HG03159 (cell line): ENCODE measurements at regions not wholly inside any gene's neighbourhood (a gene's known extent, or its start where the extent isn't known, plus 50 kb on each side); places are given as distances from the start of the nearest gene placed in this dataset.
"Not testable (repeated sequence)": the region's sequence is repeated elsewhere in the genome, so short reads cannot be mapped to it uniquely, and the experiment has no call there.

Experiments
- ATAC-seq: cut with Tn5 transposase; IDR thresholded peaks from one replicate; pipeline ENCODE4 v1.9.1; 2021; ENCODE audit warnings: mild to moderate bottlenecking, moderate library complexity; ENCODE audit not compliant: unreplicated experiment

GRCh38 chr15:62495670-62496614 lies 330.9 kb upstream of the C2CD4B start:
- ATAC-seq: no peak

- ATAC-seq: no peak
These were observed 332.3 kb upstream of the C2CD4B start for GRCh38 chr15:62497356-62497755.

- no peak for ATAC-seq
These were observed 333.2 kb upstream of the C2CD4B start for GRCh38 chr15:62498278-62498677.

- no peak for ATAC-seq
These were observed 333.6 kb upstream of the C2CD4B start for GRCh38 chr15:62498712-62499111.

GRCh38 chr15:62500325-62500724 lies 335.2 kb upstream of the C2CD4B start:
- no peak for ATAC-seq

GRCh38 chr15:62502451-62502850 lies 337.4 kb upstream of the C2CD4B start:
- no peak for ATAC-seq

- no peak for ATAC-seq
These were observed 338.4 kb upstream of the C2CD4B start for GRCh38 chr15:62503451-62503850.

GRCh38 chr15:62505762-62506161 lies 340.7 kb upstream of the C2CD4B start:
- ATAC-seq: no peak

GRCh38 chr15:62506217-62506805 lies 341.2 kb upstream of the C2CD4B start:
- ATAC-seq: no peak

GRCh38 chr15:62509395-62509958 lies 344.4 kb upstream of the C2CD4B start:
- no peak for ATAC-seq

GRCh38 chr15:62510791-62511190 lies 345.7 kb upstream of the C2CD4B start:
- no peak for ATAC-seq

- no peak for ATAC-seq
These were observed 347.8 kb upstream of the C2CD4B start for GRCh38 chr15:62512904-62513303.

- ATAC-seq: no peak
These were observed 348.8 kb upstream of the C2CD4B start for GRCh38 chr15:62513893-62514292.

GRCh38 chr15:62515696-62516395 lies 350.8 kb upstream of the C2CD4B start:
- no peak for ATAC-seq

GRCh38 chr15:62517541-62517940 lies 352.5 kb upstream of the C2CD4B start:
- no peak for ATAC-seq

- not testable (repeated sequence) for ATAC-seq
These were observed 353.6 kb upstream of the C2CD4B start for GRCh38 chr15:62518666-62519065.

GRCh38 chr15:62519900-62520299 lies 354.8 kb upstream of the C2CD4B start:
- ATAC-seq: no peak

- no peak for ATAC-seq
These were observed 355.8 kb upstream of the C2CD4B start for GRCh38 chr15:62520887-62521286.

GRCh38 chr15:62521396-62521795 lies 356.3 kb upstream of the C2CD4B start:
- no peak for ATAC-seq

- ATAC-seq: no peak
These were observed 359.8 kb upstream of the C2CD4B start for GRCh38 chr15:62524848-62525247.

GRCh38 chr15:62527387-62527786 lies 362.3 kb upstream of the C2CD4B start:
- ATAC-seq: no peak
